ENCODE measurements at regions not wholly inside any gene's neighbourhood (a gene's known extent, or its start where the extent isn't known, plus 50 kb on each side); places are given as distances from the start of the nearest gene placed in this dataset.

- H3K27ac Mint-ChIP-seq, result no peak overlapping the region
Observed at GRCh38 chr21:17460094-17460493, 52.7 kb upstream of the CXADR start.

More at GRCh38 chr21:17460094-17460493, 52.7 kb upstream of the CXADR start:
- H3K4me3 ChIP-seq, result no peak overlapping the region
- H3K9me3 Mint-ChIP-seq, result no peaks in the 10 kb centered on the region
- TF ChIP-seq REST (IDR thresholded peaks at IDR 0.05; ENCODE audit: unreplicated experiment), result no peak
- no peak for TF ChIP-seq ETS1 (IDR thresholded peaks at IDR 0.05)
- no peak for TF ChIP-seq CREB1 (CRISPR knock-in tag; IDR thresholded peaks at IDR 0.05; ENCODE audit: low read depth)
- TF ChIP-seq ZNF462 (CRISPR knock-in tag; IDR thresholded peaks at IDR 0.05), result no peak
- no peak for TF ChIP-seq POLR2AphosphoS5 (IDR thresholded peaks at IDR 0.05; ENCODE audit: low read depth)
- no peak for TF ChIP-seq EZH2phosphoT487 (IDR thresholded peaks at IDR 0.05; ENCODE audit: unreplicated experiment)
- TF ChIP-seq NANOG (IDR thresholded peaks at IDR 0.05; ENCODE audit: borderline replicate concordance), result no peak
- no peak for TF ChIP-seq CTCF (conservative IDR thresholded peaks at IDR 0.05; ENCODE audit: low read depth in 2 of 2)
- TF ChIP-seq JUNB (IDR thresholded peaks at IDR 0.05; ENCODE audit: unreplicated experiment), result no peak
- no peak for TF ChIP-seq EZH2 (IDR thresholded peaks at IDR 0.05; ENCODE audit: low read depth, unreplicated experiment)
- TF ChIP-seq ZNF114 (CRISPR knock-in tag; IDR thresholded peaks at IDR 0.05), result no peak
- TF ChIP-seq ZNF331 (CRISPR knock-in tag; IDR thresholded peaks at IDR 0.05; ENCODE audit: low read depth), result no peak
- TF ChIP-seq STAT1 (IDR thresholded peaks at IDR 0.05; ENCODE audit: unreplicated experiment), result no peak
- H3K4me1 Mint-ChIP-seq, result no peaks in the 10 kb centered on the region
- no peaks in the 10 kb centered on the region for H3K36me3 ChIP-seq (ENCODE audit: insufficient read depth)
- peaks cover 1% of the 10 kb centered on the region for H3K27me3 Mint-ChIP-seq (ENCODE audit: insufficient read depth, low read depth, poor library complexity)
- no peak overlapping the region for H3K4me3 Mint-ChIP-seq
- no peak overlapping the region for H3K27ac ChIP-seq (ENCODE audit: low read depth)
- DNase-seq (ENCODE audit: low spot score), result no peak
- no peaks in the 10 kb centered on the region for H3K36me3 Mint-ChIP-seq (ENCODE audit: low read depth)
- H3K9me2 ChIP-seq (ENCODE audit: insufficient read depth), result 0 out of 2 replicates have a peak, but pooled peaks cover 3% of the 10 kb centered on the region
- no peaks in the 10 kb centered on the region for H3K4me1 ChIP-seq (ENCODE audit: insufficient read depth)
- no peak overlapping the region for H3K4me2 ChIP-seq
- no peaks in the 10 kb centered on the region for H3K79me2 ChIP-seq (replicated peaks; ENCODE audit: insufficient read depth)
- no peak for ATAC-seq
- no peaks in the 10 kb centered on the region for H4K20me1 ChIP-seq (replicated peaks; ENCODE audit: insufficient read depth)
- no peak overlapping the region for H2AFZ ChIP-seq
- H3F3A ChIP-seq (replicated peaks; ENCODE audit: low read depth), result no peaks in the 10 kb centered on the region
- H3K27me3 ChIP-seq (ENCODE audit: insufficient read depth), result no peaks in the 10 kb centered on the region

All from GM23338 (cell line).